ENCODE measurements at regions not wholly inside any gene's neighbourhood (a gene's known extent, or its start where the extent isn't known, plus 50 kb on each side); places are given as distances from the start of the nearest gene placed in this dataset.

DNA sequence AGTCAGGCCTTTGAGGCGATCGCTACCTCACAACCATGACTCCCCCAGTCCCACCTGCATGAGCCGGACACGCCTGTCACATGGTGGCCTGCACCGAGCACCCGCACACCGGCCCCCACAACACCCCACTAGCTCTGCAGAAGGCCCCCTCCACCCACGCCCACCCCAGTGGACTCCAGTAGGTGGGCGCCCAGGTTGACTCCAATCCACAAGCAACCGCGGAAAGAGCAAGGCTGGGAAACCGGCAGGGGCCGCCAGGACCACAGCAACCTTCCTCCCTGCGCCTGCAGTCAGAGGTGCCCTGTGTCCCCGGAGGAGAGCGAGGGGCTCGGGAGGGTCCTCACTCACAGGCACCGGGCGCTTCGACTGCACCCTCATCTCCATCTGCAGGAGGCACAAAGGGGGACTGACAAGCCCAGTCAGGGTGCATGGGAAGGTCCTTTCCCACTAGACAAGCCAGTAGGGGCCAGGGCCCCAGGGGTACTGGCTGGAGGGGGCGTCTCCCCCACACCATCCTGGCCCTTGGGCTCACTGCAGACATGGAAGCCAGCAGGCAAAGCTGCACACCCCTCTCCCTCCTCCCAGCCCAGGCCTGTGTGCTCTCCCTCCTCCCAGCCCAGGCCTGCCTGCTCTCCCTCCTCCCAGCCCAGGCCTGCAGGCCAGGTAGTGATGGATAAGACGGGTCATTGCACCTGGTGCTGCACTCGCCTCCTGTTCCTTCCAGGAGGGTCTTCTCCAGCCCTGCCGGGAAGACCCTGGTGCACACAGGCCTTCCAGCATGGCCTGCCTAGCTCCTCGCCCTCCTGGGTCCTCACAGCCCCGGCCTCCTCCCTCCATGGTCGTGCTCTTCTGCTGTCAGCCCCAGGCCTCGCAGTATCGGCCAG is 137.2 kb downstream of the DLL1 start:
- TF ChIP-seq, protein P1, sequence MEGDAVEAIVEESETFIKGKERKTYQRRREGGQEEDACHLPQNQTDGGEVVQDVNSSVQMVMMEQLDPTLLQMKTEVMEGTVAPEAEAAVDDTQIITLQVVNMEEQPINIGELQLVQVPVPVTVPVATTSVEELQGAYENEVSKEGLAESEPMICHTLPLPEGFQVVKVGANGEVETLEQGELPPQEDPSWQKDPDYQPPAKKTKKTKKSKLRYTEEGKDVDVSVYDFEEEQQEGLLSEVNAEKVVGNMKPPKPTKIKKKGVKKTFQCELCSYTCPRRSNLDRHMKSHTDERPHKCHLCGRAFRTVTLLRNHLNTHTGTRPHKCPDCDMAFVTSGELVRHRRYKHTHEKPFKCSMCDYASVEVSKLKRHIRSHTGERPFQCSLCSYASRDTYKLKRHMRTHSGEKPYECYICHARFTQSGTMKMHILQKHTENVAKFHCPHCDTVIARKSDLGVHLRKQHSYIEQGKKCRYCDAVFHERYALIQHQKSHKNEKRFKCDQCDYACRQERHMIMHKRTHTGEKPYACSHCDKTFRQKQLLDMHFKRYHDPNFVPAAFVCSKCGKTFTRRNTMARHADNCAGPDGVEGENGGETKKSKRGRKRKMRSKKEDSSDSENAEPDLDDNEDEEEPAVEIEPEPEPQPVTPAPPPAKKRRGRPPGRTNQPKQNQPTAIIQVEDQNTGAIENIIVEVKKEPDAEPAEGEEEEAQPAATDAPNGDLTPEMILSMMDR (conservative IDR thresholded peaks at IDR 0.05) = no peak
- TF ChIP-seq ZFX (IDR thresholded peaks at IDR 0.05) = no peak

Measured in C4-2B (cell line).